GM11168 (cell line): ENCODE measurements at regions not wholly inside any gene's neighbourhood (a gene's known extent, or its start where the extent isn't known, plus 50 kb on each side); places are given as distances from the start of the nearest gene placed in this dataset.
"Not testable (repeated sequence)": the region's sequence is repeated elsewhere in the genome, so short reads cannot be mapped to it uniquely, and the experiment has no call there.

Experiments
- in situ Hi-C: fragments of 300-500 bp; cut with MboI; formaldehyde crosslinking; loops from one replicate; pipeline ENCODE4 v1.12.0; 2022; ENCODE audit warnings: low sequenced_read_pairs; ENCODE audit not compliant: unreplicated experiment

DNA sequence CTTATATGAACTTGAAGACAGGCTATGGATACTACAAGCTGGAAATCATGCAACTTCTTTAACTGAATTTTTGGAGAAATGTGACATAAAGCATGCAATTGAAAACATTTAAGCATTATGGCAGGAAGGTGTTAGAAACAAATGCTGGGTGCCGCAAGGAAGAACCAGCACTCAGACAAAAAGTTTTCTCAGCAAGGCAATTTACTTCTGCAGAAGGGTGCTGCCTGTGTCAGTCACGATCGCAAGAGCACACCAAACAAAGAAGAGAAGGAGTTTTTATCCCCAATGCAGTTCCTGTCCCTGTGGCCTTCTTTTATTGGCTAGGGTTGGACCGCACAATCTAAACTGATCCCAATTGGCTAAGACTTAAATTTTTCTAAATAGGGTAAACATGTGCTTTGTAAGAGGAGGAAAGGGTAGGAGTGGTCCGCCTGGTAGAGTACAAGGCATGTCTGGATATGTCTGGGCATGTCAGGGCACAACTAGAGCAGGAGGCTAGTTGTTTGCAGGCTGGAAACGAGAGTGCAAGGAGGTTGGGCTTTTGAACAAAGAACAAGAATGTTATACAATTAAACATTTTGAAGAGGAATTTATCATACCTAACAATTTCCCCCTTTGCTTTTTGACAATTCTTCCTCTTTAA is 109.6 kb upstream of the FAM3C start:
- in situ Hi-C loops = no loop called here

DNA sequence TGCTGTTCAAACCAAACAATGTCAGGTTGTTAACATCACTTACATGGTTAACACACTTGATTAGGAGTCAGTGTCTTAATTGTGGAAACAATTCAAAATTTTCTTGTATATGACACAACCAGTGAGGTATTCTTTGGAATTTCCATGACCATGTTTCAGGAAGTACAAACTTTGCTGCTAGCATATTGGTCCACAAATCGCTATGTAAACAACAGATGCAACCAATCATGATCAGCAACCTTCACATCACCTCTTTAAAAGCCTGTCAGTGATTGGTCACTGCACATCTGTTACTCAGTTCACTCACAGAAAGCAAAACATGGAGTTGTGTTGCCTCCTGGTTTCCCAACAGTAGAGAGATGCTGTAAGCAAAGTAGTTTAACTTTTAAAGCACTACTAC is 108.9 kb upstream of the FAM3C start:
- in situ Hi-C loops = no loop called here

DNA sequence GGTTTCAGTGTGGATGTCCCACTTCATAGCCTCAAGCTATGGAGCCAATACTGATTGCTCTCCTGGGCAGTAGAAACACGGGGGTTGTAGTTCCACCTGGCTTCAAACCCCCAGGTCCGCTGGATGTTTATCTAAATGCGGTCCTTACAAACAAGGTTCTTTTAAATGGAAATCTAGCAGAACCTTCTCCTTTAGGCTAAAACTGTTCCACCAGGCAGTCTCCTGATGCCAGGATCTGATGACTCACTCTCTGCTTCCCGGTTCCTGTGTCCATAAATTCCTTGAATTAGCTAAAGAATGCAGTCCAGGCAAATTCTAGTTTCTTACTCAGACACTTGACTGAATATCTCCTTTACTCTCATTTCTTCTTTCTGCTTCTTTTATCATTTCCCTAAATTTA is 108.4 kb upstream of the FAM3C start:
- in situ Hi-C loops = no loop called here

DNA sequence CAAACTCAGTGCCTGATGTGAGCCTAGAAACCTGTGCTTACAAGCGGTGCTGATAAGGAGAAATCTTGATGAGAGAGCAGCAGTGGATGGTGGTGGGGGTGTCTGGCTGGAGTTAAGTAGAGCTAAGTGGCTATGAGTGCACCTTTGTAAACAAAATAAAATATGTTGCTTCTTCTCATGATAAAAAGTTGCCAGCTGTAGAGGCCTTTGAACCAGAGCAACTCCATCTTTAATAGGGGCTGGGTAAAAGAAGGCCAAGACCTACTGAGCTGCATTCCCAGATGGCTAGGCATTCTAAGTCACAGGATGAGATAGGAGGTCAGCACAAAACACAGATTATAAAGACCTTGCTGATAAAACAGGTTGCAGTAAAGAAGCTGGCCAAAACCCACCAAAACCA is 107.6 kb upstream of the FAM3C start:
- in situ Hi-C loops = no loop called here

DNA sequence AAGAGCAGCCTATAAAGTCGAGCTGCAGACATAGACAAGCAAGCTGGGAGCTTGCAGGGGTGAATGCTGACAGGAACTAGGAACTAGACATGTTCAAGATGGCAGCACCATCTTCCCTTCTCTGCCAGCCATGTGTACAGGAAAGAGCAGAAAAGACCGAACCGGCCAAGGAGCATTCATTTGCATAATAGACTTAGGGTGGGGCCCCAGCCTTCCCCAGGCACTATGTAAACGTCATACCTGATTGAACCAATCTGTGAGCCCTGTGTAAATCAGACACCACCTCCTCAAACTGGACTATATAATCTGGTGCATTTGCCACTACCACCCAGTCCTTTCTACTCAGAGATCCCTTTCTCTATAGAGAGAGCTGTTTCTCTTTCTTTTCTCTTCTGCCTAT is 106.9 kb upstream of the FAM3C start:
- in situ Hi-C loops = no loop called here

DNA sequence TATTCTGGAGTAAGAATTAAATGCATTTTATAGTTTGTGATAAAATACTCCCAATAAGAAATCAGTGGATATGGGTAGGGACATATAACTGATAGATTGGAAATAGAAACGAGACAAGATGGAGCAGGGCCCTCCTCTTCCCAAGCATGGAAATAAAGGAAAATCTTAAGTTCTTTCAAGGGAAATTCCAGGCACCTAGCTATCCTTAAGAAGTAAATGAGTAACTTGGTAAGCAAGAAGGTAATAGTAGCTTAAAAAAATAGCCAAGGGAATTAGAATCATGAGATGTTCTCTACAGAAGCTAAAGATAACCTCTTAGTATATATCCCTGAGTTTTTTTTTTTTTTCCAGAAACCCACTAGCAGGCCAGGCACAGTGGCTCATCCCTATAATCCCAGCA is 105.5 kb upstream of the FAM3C start:
- in situ Hi-C loops = no loop called here

DNA sequence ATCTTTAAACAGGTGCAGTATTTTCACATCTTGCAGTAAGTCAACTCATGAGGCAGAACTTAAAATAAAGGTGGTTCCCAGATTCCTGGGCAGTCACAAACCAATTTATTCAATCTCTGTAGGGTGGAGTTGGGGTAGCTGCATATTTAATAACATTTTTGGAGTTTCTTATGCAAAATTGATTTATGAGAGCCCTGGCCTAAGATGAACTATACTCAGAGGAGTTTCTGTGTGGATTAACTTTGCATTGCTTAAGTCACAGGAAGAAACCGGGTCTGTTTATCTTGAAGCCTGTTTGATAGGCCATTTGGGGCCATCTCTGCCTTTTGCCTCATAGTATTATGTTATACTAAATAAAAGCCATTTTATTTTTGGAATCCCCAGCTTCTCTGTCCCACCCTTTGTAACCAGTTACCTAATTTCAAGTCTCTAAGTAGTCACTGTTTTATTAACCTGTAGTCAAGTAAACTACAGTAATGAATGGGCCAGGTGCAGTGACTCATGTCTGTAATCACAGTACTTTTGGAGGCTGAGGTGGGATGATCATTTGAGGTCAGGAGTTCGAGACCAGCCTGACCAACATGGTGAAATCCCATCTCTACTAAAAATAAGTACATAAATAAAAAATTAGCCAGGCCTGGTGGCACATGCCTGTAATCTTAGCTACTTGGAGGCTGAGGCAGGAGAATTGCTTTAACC is 104.4 kb upstream of the FAM3C start:
- in situ Hi-C loops = no loop called here

DNA sequence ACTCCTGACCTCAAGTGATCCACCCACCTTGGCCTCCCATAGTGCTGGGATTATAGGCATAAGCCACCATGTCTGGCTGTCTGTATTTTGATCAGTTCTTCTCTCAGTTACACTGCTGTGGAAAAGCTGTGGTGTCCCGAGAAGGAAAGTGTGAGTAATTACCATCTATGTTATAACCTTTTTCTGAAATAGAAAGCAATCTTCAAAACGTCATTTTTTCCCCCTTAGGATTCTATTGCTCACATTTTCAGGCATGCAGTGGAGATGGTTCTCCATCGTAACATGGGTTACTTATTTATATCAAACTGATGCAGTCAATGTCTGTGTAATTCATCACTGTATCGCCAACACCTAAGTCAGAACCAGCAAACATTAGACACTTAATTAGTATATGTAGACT is 103.5 kb upstream of the FAM3C start:
- in situ Hi-C loops = no loop called here

DNA sequence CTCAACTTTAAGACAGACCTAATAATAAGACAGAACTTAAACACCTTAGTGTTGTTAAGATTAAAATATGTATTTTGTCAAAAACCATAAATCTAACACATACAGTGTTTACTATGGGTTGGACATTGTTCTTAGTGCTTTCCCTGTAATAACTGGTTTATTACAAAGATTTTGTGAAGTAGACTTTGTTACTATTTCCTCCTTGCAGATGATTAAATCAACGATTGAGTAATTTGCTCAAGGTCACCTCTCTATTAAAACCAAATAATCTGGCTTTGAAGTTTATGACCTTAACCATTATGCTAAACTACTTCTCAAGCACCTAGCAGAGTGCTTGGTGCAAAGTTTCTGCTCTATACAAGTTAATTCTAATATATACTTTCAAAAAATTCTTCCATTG is 102.7 kb upstream of the FAM3C start:
- in situ Hi-C loops = no loop called here

DNA sequence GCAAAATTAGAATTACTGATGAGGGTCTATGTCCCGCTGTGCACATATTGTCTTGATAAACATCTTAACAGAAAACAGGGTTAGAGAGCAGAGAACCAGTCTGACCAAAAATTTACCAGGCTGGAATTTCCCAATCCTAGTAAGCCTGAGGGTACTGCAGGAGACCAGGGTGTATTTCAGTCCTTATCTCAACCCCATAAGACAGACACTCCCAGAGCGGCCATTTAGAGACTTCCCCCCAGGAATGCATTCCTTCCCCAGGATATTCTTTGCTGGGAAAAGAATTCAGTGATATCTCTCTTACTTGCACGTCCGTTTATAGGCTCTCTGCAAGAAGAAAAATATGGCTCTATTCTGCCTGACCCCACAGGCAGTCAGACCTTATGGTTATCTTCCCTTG is 101.4 kb upstream of the FAM3C start:
- in situ Hi-C loops = not testable (repeated sequence)

DNA sequence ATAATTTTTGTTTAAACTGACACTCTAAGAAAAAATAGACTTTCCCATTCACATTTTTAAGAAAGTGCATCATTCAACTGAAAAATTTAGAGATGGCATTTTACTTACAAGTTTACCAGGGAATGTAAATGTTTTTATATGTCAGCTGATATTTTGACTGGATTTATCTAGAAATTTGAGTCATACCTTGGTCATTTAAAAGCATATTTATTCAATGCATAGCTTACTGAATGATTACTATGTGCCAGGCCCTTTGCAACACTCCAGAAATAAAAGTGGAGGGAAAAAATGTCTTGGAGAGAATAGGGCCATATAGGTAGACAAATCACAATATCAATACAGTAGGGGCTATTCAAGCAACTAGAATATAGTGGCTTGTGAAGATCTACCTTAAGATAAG is 98.4 kb upstream of the FAM3C start:
- in situ Hi-C loops = no loop called here

DNA sequence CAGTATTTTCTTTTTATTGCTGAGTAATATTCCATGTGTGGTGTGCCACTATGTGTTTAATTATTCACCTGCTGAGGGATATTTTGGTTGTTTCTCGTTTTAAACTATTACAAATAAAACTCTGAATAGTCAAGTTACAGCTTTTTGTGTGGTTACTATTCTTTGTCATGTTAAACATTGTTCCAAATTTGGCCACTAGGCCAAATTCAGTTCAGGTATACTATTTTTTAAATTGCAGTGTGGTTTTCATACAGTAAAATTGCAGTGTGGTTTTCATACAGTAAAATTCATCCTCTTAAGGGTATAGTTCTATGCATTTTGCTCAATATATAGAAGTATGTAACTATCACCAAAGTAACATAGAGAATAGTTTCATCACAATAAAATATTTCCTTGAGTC is 97.4 kb upstream of the FAM3C start:
- in situ Hi-C loops = no loop called here

DNA sequence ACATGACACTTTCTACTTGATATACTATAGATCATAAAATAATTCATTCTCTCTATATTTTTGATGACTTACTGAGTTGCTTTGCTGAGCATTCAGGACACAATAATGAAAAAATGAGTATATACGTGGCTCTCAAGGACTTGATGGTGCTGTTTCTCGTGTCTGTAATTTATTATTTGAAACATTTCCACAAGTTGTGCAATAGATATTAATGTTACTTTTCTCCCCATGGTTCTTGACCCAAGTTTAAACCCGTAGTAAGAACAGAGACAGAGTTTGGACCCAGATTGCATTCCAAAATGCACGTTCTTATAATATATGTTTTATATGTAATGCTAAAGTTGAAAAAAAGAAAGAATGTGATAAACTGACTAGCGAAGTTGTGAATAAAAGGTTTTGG is 94.2 kb upstream of the FAM3C start:
- in situ Hi-C loops = no loop called here

DNA sequence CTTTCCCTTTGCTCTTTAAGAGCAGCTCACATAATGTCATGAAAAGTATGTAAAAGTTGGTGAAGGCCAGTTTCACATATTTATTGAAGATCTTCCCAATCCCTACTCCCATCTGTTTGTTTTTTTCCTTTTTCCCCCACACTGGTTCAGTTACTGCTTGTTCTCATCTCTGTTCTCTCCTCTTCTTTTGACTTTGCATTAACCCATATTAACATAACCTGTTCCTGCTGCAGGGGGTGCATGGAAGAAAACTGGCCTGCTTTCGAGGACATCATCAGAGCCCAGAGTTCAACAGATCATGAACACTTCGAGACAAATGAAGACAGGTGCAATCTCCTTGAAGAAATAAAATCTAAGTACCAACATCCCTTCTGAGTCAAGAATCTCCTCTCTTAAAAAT is 93.3 kb upstream of the FAM3C start:
- in situ Hi-C loops = no loop called here

DNA sequence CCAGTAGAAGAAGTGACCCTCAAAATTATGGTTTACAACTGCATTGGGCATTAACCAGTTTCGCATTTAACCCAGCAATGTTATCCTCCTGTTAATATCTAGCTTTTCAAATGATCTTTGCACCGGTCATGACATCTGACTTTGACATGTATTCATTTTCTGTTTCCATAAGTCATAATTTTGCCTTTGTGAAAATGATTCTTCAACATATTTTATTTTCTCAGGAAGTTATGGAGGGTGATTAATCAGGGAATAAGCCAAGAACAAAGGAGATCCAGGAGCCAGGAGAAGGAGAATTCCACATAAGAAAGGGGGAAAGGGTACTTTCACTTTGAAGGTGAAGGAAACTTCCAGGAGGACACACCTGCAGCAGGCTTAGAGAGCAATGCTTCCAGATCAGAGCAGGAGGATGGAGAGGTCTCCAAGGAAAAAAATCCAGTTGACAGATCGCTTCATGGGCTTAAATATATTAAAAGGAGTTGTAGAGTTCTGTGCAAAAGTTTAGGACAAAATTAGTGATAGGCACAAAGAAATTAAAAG is 92.1 kb upstream of the FAM3C start:
- in situ Hi-C loops = no loop called here

DNA sequence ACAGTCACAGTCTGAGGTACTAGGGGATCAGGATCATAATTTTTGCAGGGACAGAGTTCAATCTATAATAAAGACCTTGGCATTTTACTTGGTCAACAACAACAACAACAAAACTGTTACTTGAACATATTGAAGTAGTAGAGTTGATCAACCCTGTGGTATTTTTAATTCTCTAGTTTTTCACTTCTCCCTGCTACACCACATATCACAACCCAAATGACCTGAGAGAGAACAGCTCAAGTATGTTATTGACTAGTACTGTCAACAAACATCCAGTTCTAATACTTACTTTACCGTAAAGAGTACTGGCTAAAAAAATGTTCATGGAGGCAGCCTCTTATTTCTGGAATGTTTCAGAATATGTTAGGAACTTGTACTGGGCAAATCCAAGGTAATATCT is 90.5 kb upstream of the FAM3C start:
- in situ Hi-C loops = no loop called here

DNA sequence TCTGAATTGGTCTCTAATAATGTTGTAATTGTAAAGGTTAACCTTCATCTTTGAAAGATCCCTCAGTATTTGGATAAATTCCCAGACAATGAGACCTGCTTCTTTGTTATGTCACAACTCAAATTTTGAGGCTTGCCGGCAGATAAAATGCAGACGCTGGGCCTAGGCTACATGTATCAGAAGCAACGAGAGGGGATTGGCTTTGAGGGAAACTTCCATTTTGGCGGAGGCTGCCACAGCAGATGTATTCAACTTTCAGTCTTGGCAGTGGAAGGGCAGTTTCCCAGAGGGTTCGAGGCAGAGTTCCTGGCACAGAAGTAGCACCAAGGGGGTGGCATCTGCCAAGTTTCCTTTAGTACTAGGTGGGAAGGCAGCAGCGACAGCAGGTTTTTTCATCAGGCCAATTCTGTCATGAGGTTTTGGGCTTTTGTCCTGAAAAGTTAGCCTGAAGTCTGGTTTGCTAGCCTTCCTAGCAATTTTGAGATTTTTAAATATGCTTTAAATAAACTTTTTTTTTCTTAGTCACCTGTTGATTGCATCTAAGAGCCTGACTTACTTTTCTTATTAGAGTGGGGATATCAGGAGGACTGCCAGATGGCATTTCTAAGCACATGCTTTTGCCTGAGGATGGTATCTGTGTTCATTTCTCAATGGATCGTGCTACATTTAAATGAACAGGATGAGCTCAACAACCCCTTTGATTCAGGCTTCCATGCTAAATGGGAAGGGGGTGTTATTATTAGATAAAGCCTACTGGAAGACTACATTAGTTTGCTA is 89.5 kb upstream of the FAM3C start:
- in situ Hi-C loops = no loop called here

DNA sequence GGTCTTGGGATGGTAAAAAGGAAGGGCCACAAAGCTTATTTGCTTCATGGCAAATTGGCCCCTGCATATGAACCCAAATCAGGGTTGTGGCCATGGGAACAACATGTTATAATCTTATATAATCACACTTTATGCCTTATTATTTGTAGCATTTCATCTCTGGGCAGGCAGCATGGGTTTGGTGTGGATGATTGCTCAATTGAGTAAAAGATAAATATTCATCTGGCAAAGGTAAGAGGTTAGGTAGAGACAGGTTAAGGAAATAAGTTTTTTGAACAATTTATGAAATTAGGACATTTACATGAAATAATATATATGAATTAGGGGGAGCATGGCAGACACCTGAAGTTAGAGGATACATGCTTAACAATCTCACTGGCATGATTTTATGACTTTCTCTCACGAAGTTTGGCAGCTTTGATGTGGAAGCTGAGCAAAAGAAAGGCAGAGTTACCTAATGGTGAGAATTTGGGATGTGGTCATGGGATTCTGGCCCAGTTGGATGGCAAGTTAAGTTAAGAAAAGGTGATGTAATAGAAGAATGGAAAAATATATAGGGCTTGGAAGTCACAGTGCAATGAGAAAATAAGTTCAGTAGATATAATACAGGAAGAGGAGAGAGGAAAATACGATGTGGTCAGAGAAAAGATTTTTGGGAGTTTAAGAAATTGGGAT is 88.1 kb upstream of the FAM3C start:
- in situ Hi-C loops = no loop called here

DNA sequence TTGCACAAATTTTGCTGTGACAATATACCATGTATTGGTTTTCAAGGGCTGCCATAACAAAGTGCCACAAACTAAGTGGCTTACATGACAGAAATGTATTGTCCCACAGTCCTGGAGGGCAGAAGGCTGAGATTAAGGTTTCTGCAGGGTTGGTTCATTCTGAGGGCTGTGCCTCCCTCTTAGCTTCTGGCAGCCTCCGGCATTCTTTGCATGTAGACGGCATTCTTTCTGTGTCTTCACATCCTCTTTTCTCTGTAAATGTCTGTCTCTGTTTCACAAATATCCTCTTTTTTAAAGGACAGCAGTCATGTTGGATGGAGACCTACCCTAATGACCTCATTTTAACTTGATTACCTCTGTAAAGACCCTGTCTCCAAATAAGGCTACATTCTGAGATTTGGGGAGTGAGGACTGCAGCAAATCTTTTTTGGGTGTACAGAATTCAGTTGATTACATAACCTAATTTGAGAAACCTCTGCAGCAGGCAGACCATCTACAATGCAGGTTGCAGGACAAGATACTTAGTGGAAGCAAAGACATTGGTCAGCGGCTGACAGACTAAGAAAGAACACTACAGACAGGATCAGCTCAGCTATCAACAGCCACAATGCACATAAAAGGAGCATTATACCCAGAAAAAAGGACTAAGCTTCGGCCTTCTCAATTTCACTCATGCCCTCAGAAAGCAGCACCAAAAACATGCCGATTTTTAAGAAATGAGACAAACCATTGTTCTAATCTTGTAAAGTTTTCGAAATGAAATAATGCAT is 84.6 kb upstream of the FAM3C start:
- in situ Hi-C loops = no loop called here

DNA sequence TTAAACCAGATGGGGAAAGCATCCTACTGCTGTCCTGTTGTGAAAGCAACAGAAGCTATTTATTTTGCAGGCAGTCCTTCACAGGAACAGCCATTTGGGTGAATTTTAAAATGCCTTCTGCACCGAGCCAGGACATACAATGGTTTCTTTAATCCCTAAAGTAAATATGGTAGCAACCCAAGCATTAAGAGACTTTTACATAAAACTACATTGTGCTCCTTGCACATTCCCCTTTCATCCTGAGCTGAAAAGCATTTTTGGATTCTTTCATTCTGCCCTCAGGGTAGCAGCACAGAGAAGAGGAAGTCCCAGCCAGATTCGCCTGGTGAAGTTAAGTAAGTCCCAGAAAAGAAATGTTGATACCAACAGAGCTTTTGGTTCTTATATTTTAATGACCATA is 84.0 kb upstream of the FAM3C start:
- in situ Hi-C loops = no loop called here
